GM23338 (cell line): ENCODE measurements at regions not wholly inside any gene's neighbourhood (a gene's known extent, or its start where the extent isn't known, plus 50 kb on each side); places are given as distances from the start of the nearest gene placed in this dataset.

ENCODE experiments used
- EZH2phosphoT487 ChIP-seq: fragments of 200-600 bp; sonication (generic); IDR thresholded peaks from one replicate; pipeline ENCODE4 v1.8.1; 2018; ENCODE audit warnings: antibody characterized with exemption; ENCODE audit not compliant: unreplicated experiment
- POLR2AphosphoS5 ChIP-seq: IDR thresholded peaks from 2 replicates; pipeline ENCODE4 v1.6.1; 2016; ENCODE audit warnings: antibody characterized with exemption, low read depth
- TF ChIP-seq, protein P1 (sequence below), 2 experiments: fragments of 200-600 bp in 1 of 2; sonication (generic) in 1 of 2; conservative IDR thresholded peaks; 2 replicates each; pipeline versions ENCODE4 v1.5.1 to v1.6.1; 2016 to 2017; ENCODE audit warnings: antibody characterized with exemption in 2 of 2, low read depth in 2 of 2, mild to moderate bottlenecking in 2 of 2, moderate library complexity in 1 of 2

DNA sequence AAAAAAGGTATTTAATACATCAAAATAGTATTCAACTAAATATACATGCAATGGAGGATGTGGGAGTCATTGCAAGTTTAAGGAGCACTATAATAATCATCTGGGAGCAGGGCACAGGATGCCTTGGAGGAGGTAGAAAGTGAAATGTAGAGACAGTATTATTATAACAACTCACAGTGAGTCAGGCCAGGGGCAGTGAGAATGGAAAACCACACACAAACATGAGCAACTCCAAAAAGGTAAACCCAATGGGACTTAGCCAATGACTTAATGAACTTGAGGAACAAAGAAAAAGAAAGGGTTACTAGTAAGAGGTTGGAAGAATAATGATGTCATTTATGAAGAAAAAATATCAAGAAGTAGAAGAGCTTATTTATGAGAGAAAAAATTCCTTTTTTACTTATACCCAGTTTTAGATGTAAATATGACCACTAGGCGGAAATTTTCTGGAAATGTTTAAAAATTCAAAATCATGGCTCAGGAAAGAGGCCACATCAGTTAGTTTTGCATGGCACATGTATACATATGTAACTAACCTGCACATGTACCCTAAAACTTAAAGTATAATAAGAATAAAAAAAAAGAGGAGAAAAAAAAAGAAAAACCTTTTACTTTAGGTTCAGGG lies 389.3 kb downstream of the SUCLA2 start:
- TF ChIP-seq, protein P1, sequence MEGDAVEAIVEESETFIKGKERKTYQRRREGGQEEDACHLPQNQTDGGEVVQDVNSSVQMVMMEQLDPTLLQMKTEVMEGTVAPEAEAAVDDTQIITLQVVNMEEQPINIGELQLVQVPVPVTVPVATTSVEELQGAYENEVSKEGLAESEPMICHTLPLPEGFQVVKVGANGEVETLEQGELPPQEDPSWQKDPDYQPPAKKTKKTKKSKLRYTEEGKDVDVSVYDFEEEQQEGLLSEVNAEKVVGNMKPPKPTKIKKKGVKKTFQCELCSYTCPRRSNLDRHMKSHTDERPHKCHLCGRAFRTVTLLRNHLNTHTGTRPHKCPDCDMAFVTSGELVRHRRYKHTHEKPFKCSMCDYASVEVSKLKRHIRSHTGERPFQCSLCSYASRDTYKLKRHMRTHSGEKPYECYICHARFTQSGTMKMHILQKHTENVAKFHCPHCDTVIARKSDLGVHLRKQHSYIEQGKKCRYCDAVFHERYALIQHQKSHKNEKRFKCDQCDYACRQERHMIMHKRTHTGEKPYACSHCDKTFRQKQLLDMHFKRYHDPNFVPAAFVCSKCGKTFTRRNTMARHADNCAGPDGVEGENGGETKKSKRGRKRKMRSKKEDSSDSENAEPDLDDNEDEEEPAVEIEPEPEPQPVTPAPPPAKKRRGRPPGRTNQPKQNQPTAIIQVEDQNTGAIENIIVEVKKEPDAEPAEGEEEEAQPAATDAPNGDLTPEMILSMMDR (conservative IDR thresholded peaks at IDR 0.05; ENCODE audit: low read depth in 2 of 2) = 0 out of 4 replicates have a peak, but pooled peaks of 1 of the 2 experiments have one; percentile 12
- no peak for TF ChIP-seq POLR2AphosphoS5
- no peak for TF ChIP-seq EZH2phosphoT487
